HL-60 (cell line): ENCODE measurements at regions not wholly inside any gene's neighbourhood (a gene's known extent, or its start where the extent isn't known, plus 50 kb on each side); places are given as distances from the start of the nearest gene placed in this dataset.

ENCODE experiments used
- DNase-seq, 2 experiments: peaks; one replicate each; pipeline ENCODE4 v3.0.0-alpha.2; 2010 to 2020; ENCODE audit warnings: low read depth in 1 of 2, low spot score in 1 of 2
- H3K27ac ChIP-seq: fragments of 250-450 bp; sonication (Bioruptor Pico); replicated peaks from 2 replicates; pipeline ENCODE4 v1.5.1; 2020; ENCODE audit warnings: mild to moderate bottlenecking, moderate library complexity
- H3K27me3 ChIP-seq: fragments of 250-450 bp; sonication (Bioruptor Pico); 2 replicates; pipeline ENCODE4 v1.5.1; 2021; ENCODE audit warnings: mild to moderate bottlenecking, moderate library complexity; ENCODE audit not compliant: insufficient read depth, poor library complexity, severe bottlenecking
- H3K4me3 ChIP-seq: replicated peaks from 2 replicates; pipeline ENCODE4 v1.5.1; 2011; ENCODE audit warnings: mild to moderate bottlenecking, control low read depth, low read length; ENCODE audit not compliant: insufficient read depth
- GABPA ChIP-seq: IDR thresholded peaks from 2 replicates; pipeline ENCODE4 v1.6.1; 2012; ENCODE audit warnings: low read depth
- POLR2AphosphoS5 ChIP-seq: IDR thresholded peaks from 2 replicates; pipeline ENCODE4 v1.6.1; 2012; ENCODE audit warnings: low read depth
- REST ChIP-seq: IDR thresholded peaks from 2 replicates; pipeline ENCODE4 v1.6.1; 2012; ENCODE audit warnings: low read depth; ENCODE audit not compliant: insufficient replicate concordance
- SPI1 ChIP-seq: IDR thresholded peaks from 2 replicates; pipeline ENCODE4 v1.6.1; 2012; ENCODE audit warnings: low read depth, mild to moderate bottlenecking, borderline replicate concordance
- TF ChIP-seq, protein P1 (sequence below): IDR thresholded peaks from one replicate; pipeline ENCODE4 v1.5.1; 2011; ENCODE audit warnings: low read length, control low read depth, inconsistent platforms; ENCODE audit not compliant: insufficient read depth

DNA sequence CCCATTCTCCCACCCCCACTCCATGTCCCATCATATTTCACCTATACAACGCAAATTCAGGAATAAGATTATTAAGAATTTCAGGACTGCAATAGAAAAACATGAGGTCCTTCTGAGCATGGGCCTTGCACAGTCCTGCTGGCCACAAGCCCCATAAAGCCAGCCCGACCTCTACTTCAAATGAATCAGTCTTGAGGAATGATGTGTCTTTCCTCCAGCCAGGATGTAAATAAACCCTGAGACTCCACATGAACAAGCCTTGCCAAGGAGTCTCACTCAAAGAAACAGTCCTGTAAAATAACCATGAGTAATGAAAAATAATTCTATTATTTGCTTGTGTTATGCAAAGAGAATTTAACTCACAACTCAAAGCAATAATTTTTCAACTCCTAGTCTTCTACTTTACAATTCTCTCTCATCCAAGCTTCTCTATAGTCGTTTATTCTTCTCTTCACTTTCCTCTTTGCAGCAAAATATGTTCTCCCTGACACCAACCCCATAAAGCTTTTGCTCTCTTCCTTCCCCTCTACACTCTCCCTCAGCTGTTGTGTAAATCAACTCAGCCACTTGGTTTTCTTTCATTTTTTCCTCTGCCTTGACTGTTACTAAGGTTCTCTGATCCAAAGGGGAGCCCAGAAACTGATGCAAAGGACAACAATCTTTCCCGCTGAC is 140.1 kb upstream of the MOCS2 start:
- no peaks in the 10 kb centered on the region for H3K27me3 ChIP-seq
- H3K27ac ChIP-seq, result no peak overlapping the region
- no peak for DNase-seq
- TF ChIP-seq REST (no peak), POLR2AphosphoS5 (no peak), GABPA (no peak), SPI1 (no peak)
- TF ChIP-seq, protein P1, sequence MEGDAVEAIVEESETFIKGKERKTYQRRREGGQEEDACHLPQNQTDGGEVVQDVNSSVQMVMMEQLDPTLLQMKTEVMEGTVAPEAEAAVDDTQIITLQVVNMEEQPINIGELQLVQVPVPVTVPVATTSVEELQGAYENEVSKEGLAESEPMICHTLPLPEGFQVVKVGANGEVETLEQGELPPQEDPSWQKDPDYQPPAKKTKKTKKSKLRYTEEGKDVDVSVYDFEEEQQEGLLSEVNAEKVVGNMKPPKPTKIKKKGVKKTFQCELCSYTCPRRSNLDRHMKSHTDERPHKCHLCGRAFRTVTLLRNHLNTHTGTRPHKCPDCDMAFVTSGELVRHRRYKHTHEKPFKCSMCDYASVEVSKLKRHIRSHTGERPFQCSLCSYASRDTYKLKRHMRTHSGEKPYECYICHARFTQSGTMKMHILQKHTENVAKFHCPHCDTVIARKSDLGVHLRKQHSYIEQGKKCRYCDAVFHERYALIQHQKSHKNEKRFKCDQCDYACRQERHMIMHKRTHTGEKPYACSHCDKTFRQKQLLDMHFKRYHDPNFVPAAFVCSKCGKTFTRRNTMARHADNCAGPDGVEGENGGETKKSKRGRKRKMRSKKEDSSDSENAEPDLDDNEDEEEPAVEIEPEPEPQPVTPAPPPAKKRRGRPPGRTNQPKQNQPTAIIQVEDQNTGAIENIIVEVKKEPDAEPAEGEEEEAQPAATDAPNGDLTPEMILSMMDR, result no peak
- no peak overlapping the region for H3K4me3 ChIP-seq

GRCh38 chr5:53250201-53250550 is 140.6 kb upstream of the MOCS2 start:
- DNase-seq, result no peak
- Histone ChIP-seq H3K4me3 (no peak overlapping the region), H3K27me3 (no peaks in the 10 kb centered on the region), H3K27ac (no peak overlapping the region)
- TF ChIP-seq SPI1, result no peak
- no peak for TF ChIP-seq POLR2AphosphoS5
- no peak for TF ChIP-seq REST
- TF ChIP-seq, protein P1, result no peak
- TF ChIP-seq GABPA, result no peak

GRCh38 chr5:53253421-53253871 is 143.9 kb upstream of the MOCS2 start:
- Histone ChIP-seq H3K4me3 (no peak overlapping the region), H3K27me3 (no peaks in the 10 kb centered on the region), H3K27ac (no peak overlapping the region)
- no peak for DNase-seq
- TF ChIP-seq SPI1 (no peak), REST (no peak), GABPA (no peak), POLR2AphosphoS5 (no peak)
- TF ChIP-seq, protein P1, result no peak
